Stimulated activated CD4-positive, alpha-beta T cell treated with anti-CD3 and anti-CD28 coated beads, Interleukin-1b, Interleukin-23, amount 100 ng/mL, for 24 hours (primary cell): ENCODE measurements at regions not wholly inside any gene's neighbourhood (a gene's known extent, or its start where the extent isn't known, plus 50 kb on each side); places are given as distances from the start of the nearest gene placed in this dataset.

Source experiments
- DNase-seq, 4 experiments: peaks; one replicate each; pipeline ENCODE4 v3.0.0-alpha.2; 2020; ENCODE audit warnings: low read depth in 4 of 4, low spot score in 1 of 4

DNA sequence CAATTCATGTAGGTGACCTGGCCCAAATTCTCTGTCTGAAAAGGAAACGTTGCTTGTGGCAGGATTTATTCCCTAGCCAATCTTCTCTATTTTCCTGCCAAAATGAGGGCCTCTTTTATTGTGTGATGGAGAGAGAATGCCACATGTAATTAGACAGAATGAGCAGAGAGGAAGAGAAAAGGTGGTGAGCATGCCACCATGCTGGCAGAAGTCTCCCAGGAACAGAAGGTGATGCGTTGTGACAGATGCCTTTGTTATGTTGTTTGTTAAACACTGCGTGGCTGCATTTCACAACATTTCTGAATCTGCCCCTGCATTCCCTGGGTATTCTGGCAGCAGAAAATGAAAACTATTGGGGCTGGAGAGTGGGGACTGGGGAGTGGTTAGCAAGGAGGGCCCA is 577.6 kb downstream of the TLR4 start:
- no peak for DNase-seq

DNA sequence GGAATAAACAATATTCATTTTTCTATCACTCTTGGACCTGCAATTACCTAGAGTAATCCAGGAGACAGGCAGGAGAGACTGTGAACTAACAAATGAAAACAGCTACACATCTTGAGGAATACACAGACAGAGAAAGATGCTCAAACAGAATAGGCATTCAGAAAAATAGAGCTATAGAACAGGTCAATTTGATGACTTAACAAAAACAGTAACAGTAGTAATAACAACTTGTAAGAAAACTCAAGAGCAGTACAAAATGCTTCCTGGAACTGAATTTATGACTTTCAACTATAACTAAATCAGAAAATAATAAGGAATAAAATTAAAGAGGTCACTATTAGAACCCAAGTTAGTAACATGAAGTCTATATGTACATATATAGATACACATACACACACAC is 579.3 kb downstream of the TLR4 start:
- no peak for DNase-seq

DNA sequence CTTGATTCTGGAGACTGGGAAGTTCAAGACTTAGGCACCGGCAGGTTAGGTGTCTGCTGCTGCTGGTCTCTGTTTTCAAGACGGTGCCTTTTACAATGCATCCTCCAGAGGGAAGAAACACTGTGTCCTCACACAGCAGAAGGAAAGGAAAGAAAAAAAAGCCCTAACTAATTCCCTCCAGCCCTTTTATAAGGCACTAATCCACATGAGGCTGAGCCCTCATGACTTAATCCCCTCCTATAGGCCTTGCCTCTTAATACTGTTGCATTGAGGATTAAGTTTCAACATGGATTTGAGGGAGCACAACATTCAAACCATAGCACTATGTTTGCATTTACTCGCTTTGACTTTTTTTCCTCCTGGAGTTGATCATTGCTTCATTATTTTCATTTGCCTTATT is 585.9 kb downstream of the TLR4 start:
- no peak for DNase-seq

DNA sequence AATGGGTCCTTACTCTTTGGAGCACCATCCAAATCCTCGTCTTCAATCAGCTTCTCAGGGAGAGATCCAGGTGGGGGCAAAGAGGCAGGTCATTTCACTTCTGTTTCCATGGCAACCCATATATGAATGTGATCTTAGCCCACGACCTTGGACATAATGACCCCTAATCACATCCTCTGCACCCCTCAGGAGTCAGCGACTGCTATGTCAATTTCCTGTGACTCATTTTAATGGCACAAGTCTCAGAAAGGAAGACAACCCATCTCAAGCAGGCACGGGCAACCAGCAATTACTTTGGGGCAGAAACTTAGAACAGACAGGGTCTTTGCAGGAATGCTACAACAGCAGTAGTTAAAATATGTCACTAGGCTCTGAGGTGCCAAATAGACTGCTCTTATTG is 591.2 kb downstream of the TLR4 start:
- DNase-seq = no peak

DNA sequence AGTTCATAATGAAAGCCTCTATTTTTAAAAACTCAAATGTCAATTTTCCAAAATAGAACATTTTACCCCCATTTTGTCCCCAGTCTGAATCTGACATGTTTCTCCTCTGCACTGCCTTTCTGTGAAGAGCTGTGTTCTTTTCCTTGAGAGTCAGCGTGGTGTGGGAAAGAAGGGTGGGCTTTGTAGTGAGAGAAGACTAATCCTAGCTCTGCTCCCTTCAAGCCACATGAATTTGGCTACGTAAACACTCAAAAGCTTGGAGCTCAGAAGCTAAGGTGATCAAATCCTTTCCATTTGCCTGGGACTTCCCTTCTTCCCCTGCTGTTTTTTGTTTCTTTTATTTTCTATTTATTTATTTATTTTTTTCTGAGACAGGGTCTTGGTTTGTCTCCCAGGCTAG is 598.5 kb downstream of the TLR4 start:
- DNase-seq = no peak

DNA sequence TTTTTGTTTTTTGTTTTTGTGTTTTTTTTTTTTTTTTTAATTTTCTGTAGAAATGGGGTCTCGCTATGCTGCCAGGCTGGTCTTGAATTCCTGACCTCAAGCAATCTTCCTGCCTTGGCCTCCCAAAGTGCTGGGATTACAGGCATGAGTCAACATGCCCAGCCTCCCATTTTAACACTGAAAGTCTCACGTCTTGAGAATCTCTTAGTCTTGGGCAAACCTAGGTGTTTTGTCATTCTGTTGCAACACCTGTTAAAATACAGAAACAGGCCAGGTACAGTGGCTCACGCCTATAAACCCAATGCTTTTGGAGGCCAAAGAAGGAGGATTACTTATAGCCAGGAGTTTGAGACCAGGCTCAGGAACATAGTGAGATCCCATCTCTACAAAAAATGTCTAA is 599.0 kb downstream of the TLR4 start:
- no peak for DNase-seq

DNA sequence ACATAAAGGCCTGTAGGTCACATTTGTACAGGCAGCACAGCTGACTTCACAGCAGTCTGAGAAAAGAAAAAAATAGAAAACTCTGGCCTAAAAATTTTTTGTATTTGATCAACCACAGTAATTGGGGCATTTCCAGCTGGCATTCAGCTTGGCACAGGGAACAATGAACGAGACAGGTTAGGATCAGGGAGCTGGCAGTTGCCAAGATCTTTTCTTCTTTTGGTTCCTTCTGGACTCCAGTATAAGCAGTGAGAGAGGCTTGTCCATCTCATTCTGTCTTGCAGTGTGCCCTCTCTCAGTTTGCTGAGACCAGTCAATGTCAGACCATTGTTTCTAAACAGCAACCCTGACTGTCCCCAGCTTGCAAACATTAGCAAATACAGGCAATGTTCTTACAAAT is 601.1 kb downstream of the TLR4 start:
- DNase-seq = no peak

DNA sequence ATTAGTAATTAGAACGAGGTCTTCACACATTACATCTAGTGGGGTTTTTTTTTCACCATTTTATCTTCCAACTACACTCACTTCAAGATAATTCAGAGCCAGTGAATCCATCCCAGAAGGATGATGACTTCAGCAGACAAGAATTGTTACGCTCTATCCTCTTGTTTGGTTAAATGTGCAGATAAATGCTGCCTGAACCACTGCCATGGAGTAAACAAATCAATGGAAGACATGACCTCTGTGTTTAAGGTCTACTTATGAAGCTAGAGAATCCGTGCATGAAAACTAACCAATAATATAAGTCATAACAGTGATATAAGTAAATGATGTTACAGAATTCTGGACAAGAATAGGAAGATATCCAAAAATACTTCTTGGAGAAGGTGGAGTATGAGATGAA is 602.6 kb downstream of the TLR4 start:
- DNase-seq = no peak

DNA sequence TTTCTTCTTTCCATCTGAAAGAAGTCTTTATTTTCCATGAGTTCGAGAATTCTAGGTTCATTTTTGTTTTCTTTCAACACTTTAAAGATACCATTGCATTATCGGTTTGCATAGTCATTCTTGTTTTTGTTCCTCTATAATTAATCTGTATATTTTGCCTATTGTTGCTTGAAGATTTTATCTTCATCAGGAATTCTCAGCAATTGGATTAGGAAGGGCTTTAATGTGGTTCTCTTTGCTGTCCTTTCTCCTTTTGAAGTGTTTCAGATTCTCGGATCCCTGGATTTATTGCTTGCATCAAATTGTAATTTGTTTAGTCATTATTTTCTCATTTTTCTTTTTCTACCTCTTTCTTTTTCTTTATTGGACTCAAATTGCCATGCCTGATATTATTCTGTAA is 609.8 kb downstream of the TLR4 start:
- DNase-seq = no peak

DNA sequence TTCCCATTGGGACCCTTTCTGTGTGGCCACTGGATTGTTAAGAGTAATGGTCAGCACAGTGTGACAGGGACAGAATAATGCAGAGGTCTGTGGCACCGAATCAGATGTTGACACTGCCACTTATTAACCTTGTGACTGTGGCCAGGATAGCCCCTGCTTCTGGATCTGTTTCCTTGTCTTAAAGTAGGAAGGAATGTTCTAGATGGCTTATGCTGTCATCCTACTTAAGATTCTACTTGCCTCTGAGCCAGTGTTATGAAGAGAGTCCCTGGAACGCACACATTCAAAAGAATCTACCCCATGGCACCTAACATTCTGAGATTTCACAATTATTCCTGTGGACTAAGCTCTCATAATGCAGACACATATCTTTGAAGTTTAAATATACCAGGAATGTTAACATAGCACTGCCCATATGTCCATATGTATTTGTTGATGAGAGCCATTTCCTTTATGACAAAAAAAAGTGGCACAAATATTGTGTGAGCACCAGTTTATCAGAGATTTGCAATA is 612.7 kb downstream of the TLR4 start:
- no peak for DNase-seq

DNA sequence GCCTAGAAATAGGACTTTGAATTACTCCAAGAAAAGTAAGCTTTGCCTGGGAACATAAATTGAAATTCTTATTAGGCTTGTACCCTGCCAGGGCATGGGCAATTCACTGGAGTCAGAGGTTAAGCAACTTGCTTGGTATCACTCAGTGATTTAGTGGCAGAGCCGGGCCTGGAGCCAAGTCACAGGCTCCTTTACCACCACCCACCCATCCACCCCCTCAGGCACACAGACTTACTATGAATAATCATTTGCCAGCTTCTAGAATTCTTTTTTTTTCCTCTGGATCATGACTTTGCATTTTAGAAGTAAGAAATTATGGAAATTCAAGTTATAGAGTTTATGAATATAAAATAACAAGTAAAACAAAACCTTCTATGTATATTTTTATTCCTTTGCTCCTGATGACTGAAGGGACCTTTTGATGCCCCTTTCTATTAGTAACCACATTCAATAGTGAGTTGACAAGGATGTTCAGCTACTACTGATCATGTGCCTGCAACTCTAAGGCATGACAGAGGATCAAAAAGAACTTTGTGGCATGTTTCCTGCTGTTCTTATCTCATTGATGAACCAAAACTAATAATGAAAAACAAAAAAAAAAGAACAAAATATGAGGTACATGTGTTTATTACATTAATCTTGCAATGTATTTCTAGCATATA is 614.7 kb downstream of the TLR4 start:
- no peak for DNase-seq

DNA sequence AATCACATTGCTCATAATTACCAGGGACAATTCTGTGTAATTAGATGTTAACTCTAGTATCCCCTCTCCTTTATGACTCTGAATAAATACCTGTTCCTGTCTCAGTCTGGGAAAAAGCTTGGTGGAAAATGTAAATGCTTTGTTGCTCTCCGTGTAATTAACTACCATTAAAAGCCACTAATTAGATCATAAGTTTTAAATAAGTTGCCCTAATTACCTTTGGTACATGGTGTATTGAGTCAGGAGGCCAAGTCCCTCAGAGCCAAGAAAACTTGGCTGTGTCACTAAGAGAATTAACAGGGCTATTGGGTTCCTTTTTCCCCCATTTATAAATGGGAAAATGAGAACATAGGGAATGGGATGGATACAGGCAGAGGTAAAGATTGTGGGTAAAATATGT is 617.6 kb downstream of the TLR4 start:
- no peak for DNase-seq

DNA sequence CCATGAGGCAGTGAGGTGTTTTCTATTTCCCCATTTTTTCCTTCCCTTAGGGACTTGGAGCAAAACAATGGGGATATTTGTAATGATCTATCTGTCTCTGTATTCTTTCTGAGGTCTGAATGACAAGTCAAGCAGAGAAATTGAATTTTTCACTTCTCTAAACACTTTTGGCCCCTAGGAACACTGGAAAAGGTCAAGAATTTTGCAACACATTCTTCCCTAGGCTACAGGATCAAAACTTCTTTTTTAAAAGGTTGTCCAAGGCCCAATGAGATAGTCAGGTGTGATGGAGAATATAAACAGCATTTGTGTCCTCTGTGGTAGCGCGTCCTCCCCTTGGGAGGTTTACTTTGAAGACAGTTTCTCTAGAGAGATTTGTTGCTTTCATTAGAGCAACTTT is 620.5 kb downstream of the TLR4 start:
- no peak for DNase-seq

DNA sequence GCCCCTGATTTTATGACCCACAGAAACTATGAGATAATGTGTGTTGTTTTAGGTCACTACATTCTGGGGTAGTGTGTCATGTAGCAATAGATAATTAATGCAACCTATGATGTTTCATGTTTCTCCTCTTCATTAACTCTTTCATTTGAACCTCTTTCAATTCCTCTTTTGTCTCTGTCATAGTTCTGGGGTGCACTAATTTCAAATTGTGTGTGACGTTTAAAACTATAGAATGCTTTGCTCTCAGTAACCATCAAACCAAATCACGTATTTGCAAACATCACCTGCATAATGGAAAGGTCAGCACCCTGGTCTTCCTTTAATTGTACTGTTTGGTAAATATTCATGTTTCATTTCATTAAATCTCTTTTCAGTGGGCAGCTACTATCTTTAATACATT is 621.6 kb downstream of the TLR4 start:
- no peak for DNase-seq

DNA sequence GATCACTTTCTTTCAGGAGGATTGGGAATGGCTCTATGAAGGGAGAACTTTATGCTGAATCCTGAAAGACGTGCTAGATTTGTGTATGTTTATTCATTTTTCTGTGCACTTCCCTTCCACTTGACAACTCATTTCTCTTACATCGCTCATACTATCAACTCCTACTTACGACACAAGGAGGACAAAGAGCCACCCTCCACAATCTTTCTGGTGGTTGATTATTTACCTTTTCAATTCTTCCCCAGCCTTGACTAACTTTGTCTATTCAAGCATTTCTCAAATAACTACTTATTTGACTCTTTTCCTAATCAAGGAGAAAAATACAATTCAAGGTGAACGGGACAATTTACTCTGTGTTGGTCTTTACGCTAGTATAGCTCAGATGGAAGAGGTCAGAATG is 622.1 kb downstream of the TLR4 start:
- DNase-seq = no peak

DNA sequence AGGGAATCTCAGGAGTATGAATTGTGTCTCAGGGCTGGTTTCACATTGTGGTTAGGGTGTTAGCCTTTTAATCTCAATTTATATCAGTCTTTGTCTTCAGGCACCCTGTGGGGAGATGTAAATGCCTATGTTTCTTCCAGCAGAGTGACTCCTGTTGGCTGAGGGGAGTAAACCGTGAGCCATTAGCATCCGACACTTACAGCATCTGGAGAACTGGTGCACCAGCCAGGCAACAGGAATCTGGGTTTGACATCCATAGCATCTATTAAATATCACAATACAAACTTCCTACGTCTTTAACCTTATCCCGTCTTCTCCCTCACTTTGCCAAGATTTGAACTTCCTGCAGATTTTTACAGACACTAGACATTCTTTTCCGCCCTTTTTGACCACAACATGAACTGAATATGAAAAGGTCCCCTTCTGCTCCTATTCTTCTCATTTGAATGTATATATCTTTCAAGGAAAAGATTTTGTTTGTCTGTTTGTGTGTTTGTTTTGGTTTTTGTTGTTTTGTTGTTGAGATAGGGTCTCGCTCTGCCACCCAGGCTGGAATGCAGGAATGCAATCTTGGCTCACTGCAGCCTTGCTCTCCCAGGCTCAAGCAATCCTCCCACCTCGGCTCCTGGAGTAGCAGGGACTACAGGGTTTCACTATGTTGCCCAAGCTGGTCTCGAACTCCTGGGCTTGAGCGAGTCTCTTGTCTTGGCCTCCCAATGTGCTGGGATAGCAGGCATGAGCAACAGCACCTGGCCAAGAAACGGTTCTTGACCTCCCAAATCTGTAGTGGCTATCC is 626.2 kb downstream of the TLR4 start:
- no peak for DNase-seq

DNA sequence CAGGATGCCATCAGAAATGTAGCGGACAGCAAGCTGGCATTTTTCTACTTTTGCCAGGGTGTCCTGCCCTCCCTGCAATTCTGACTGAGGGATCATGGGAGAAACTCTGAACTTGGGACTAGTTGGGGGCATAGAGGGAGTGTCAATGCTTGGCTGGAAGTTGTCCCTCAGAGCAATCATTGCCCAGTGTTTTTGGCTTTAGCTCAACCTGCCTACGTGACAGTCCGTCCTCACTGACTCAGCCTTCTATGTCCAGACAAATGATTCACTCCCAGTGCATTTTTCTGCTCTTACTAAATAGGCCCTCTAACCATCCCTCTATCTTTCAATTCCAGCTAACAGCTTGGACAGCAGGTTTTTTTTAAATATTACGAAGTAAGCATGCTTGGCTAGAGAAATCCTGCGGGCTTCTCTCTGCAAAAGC is 627.4 kb downstream of the TLR4 start:
- no peak for DNase-seq

DNA sequence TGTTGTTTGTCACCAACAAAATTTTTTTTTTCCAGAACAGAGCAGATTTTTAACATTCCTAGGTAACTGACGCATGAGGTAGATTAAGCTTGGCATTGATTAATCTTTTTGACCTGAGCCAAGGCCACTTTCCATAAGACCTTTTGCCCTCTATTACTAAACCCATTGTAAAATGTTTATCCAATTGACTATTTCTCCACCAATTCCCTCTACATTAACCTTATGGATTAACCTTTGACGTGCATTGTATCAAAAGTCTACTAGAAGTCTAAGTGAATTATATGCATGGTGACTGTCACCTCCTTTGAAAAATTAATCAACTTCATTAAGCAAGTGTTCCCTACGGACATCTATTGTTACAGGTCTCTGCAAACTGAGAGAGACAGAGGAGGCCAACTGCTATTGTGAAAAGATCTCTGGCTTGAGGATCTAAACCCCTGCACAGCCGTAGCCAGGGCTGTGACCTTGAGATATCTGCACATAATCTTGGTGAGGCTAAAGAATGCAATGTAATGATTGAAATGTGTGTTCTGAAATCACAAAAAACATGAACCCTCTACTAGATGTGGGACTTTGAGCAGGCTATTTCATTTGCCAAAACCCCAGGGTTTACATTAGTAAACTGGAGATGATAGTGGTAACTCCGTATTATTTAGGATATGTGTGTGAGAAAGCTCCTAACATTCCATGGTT is 632.2 kb downstream of the TLR4 start:
- DNase-seq = no peak

DNA sequence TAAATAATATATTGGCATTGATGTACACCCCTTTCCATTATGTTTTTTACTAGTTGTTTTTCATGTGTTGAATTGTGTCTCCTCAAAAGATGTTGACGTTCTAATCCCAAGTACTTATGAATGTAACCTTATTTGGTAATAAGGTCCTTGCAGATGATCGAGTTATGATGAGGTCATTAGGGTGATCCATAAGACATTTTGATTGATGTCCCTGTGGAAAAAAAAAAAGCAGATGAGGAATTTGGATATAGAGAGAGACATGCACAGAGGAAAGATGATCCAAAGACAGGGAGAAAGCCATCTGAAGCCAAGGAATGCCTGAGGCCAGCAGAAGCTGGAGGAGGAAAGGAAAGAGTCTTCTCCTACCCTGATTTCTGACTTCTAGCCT is 632.7 kb downstream of the TLR4 start:
- DNase-seq = no peak

DNA sequence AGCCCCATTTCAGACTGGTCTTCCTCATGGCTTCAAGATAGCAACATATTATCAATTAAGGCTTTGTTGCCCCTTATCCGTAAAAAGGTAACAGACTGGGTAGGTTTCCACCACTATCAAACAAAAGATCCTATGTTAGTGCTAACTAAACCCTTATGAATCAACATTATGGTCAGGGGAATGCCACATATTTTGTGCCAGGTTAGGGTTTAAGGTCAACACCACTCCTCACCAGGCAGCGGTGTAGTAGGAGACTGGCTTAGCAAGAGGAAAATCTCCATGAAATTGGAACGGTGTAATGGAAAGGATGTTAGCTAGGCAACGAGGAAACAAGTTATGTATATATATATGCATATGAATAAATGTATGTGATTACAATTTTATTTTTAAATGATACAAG is 655.8 kb downstream of the TLR4 start:
- DNase-seq = no peak

DNA sequence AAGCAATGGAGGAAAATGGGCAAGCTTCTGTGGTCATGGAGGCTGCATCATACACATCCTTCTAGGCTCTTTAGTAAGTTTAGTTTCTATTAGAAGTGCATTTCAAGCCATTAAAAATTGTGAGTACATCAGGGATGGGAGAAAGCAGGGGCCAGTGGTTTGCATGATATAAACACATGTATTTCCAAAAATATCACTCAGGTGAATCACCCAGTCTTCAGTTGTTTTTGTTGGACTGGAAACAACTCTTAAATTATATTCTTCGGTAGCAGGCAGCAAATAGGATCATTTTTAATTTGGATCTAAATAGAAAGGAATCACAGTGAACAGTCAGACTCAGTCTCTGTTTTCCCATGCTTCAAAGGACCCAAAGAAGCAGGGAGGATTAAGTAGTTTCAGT is 657.9 kb downstream of the TLR4 start:
- DNase-seq = no peak

DNA sequence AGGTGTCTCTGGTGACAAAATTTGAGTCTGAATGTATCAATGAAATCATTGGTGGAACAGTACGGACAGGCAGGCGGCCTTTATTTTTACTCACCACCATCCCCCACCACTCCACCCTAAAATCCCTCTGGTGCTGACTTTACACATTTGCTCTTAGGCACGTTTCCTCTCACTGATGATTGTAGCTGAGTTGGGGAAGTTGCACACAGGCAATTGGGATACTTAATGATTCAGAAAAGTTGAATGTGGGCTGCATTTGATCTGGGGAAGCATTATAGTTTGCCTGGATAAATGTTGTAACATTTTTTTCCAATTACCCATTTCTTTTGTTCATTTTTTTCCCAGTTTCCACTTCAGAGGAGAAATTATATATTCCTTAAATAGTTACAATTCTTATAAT is 658.4 kb downstream of the TLR4 start:
- no peak for DNase-seq
